ENCODE measurements at regions not wholly inside any gene's neighbourhood (a gene's known extent, or its start where the extent isn't known, plus 50 kb on each side); places are given as distances from the start of the nearest gene placed in this dataset.

DNA sequence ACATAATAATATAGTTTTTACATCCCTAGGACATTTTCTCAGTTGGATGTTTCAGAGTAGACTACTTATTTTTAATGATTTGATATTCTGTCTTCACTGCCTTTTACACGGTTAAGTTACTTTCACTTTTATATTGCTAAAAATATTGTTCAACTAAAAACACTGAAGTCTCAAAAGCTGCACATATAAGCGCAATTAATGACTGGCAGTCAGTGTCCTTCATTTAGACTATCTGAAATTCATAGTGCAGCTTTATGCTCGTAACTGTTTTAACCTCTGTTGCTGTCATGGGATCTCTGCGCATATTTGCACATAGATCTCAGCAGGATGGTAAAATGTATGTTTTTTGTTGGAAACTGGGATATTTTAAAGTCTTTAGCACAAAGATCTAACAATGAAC, 864.3 kb downstream of the SLITRK6 start:
- TF ChIP-seq POLR2A (IDR thresholded peaks at IDR 0.05) = no peak
- TF ChIP-seq, protein P1, sequence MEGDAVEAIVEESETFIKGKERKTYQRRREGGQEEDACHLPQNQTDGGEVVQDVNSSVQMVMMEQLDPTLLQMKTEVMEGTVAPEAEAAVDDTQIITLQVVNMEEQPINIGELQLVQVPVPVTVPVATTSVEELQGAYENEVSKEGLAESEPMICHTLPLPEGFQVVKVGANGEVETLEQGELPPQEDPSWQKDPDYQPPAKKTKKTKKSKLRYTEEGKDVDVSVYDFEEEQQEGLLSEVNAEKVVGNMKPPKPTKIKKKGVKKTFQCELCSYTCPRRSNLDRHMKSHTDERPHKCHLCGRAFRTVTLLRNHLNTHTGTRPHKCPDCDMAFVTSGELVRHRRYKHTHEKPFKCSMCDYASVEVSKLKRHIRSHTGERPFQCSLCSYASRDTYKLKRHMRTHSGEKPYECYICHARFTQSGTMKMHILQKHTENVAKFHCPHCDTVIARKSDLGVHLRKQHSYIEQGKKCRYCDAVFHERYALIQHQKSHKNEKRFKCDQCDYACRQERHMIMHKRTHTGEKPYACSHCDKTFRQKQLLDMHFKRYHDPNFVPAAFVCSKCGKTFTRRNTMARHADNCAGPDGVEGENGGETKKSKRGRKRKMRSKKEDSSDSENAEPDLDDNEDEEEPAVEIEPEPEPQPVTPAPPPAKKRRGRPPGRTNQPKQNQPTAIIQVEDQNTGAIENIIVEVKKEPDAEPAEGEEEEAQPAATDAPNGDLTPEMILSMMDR (IDR thresholded peaks at IDR 0.05) = no peak
